ENCODE measurements at regions not wholly inside any gene's neighbourhood (a gene's known extent, or its start where the extent isn't known, plus 50 kb on each side); places are given as distances from the start of the nearest gene placed in this dataset.

DNA sequence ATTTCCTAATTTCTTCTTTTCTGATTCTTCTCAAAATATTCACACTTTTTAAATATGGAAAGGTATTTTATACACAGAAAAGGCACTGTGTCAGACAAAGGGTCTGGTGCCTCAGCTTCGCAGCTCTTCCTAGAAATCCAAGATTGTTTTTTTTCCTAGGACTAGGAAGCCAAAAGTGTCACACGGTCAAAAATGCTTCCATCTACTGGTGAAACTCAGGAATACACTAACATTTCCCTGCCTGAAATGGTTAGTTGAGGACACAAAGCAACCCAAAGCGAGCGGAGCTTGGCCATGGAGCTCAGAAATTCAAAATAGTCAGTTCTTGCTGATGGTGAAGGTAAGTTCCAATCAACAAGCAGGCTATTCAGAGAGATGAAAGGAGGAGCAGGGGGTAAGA lies 426.5 kb upstream of the RASGRP1 start:
- POLR2A ChIA-PET, result no interaction called here
- peak overlapping the region in 1 of 2 experiments; percentile 40; a peak in 2 of 6 replicates for H3K27ac ChIP-seq
- FAIRE-seq (no peak), DNase-seq (ENCODE audit: low read depth in 1 of 2, low spot score in 1 of 2) (peak in 1 of 2 experiments; percentile 22), ATAC-seq (no peak)
- H3K4me2 ChIP-seq, result no peak overlapping the region
- CTCF ChIA-PET, result interaction anchor here (0.6 to 1.8 kb wide), 6 partner anchors 28 to 439 kb away, joined by 3 to 10 read pairs (median 3); no protein-coding TSS in a partner anchor
- no peak overlapping the region for H3K4me3 ChIP-seq
- H3K4me1 ChIP-seq, result no peaks in the 10 kb centered on the region
- TF ChIP-seq, protein P1, sequence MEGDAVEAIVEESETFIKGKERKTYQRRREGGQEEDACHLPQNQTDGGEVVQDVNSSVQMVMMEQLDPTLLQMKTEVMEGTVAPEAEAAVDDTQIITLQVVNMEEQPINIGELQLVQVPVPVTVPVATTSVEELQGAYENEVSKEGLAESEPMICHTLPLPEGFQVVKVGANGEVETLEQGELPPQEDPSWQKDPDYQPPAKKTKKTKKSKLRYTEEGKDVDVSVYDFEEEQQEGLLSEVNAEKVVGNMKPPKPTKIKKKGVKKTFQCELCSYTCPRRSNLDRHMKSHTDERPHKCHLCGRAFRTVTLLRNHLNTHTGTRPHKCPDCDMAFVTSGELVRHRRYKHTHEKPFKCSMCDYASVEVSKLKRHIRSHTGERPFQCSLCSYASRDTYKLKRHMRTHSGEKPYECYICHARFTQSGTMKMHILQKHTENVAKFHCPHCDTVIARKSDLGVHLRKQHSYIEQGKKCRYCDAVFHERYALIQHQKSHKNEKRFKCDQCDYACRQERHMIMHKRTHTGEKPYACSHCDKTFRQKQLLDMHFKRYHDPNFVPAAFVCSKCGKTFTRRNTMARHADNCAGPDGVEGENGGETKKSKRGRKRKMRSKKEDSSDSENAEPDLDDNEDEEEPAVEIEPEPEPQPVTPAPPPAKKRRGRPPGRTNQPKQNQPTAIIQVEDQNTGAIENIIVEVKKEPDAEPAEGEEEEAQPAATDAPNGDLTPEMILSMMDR (IDR thresholded peaks at IDR 0.05), result peak; percentile 27; the same call in 2 of the 3 replicates
- TF ChIP-seq SMC3 (IDR thresholded peaks at IDR 0.05), result peak; percentile 51; the same call in 2 of the 3 replicates
- peak; percentile 42 to 51; a peak in 4 of 5 replicates for TF ChIP-seq RAD21 (conservative IDR thresholded peaks at IDR 0.05 in 1 of 2, IDR thresholded peaks at IDR 0.05 in 1 of 2)
- TF ChIP-seq NFE2L2 (conservative IDR thresholded peaks at IDR 0.05; ENCODE audit: low read length), result no peak
- TF ChIP-seq, protein P2, sequence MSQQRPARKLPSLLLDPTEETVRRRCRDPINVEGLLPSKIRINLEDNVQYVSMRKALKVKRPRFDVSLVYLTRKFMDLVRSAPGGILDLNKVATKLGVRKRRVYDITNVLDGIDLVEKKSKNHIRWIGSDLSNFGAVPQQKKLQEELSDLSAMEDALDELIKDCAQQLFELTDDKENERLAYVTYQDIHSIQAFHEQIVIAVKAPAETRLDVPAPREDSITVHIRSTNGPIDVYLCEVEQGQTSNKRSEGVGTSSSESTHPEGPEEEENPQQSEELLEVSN (IDR thresholded peaks at IDR 0.05; ENCODE audit: borderline replicate concordance, low read depth), result no peak
- no peak for TF ChIP-seq FOXS1 (CRISPR knock-in tag; IDR thresholded peaks at IDR 0.05)
- no peak for TF ChIP-seq JUNB (IDR thresholded peaks at IDR 0.05)
- TF ChIP-seq NR3C1 (IDR thresholded peaks at IDR 0.05), result no peak
- WGBS (ENCODE audit: missing lambda C conversion rate), result 75% methylated on average over 4 of the region's 4 CpGs
- no peaks in the 10 kb centered on the region for H3K9me3 ChIP-seq

DNA sequence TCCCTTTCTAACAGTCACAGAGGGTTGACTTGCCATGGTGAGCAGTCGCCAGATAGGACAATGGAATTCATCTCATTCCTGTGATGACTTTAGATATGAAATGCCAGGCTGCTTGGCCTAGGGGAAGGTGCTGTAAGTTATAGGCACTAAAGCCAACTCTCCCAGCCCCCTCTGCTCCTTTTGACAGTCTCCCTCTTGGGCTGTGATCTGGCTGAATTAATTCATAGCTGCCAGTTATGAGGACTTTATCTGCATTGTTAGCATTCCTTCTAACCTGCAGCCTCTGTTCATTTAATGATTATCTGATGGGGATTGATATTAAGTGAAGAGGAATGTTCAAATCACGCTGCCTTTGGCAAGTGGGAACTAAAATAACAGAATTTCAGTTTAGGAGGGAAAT lies 427.1 kb upstream of the RASGRP1 start:
- no peak for DNase-seq (ENCODE audit: low read depth in 1 of 2, low spot score in 1 of 2)
- no peak for FAIRE-seq
- Histone ChIP-seq H3K4me2 (no peak overlapping the region), H3K9me3 (no peaks in the 10 kb centered on the region), H3K4me3 (no peak overlapping the region), H3K27ac (peak overlapping the region in 1 of 2 experiments; percentile 40; a peak in 2 of 6 replicates), H3K4me1 (no peaks in the 10 kb centered on the region)
- 83% methylated on average over 2 of the region's 2 CpGs for WGBS (ENCODE audit: missing lambda C conversion rate)
- ATAC-seq, result no peak
- CTCF ChIA-PET, result interaction anchor here (0.6 to 1.4 kb wide), 4 partner anchors 27 to 438 kb away, joined by 3 read pairs; no protein-coding TSS in a partner anchor
- TF ChIP-seq RARB (CRISPR knock-in tag; IDR thresholded peaks at IDR 0.05), result no peak
- TF ChIP-seq, protein P3, sequence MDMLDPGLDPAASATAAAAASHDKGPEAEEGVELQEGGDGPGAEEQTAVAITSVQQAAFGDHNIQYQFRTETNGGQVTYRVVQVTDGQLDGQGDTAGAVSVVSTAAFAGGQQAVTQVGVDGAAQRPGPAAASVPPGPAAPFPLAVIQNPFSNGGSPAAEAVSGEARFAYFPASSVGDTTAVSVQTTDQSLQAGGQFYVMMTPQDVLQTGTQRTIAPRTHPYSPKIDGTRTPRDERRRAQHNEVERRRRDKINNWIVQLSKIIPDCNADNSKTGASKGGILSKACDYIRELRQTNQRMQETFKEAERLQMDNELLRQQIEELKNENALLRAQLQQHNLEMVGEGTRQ (IDR thresholded peaks at IDR 0.05), result no peak
- no peak for TF ChIP-seq ZC3H11A (IDR thresholded peaks at IDR 0.05)
- no peak for TF ChIP-seq PHF8 (IDR thresholded peaks at IDR 0.05; ENCODE audit: borderline replicate concordance, low read depth)
- no peak for TF ChIP-seq ZNF302 (CRISPR knock-in tag; IDR thresholded peaks at IDR 0.05)
- TF ChIP-seq GATA3 (IDR thresholded peaks at IDR 0.05; ENCODE audit: borderline replicate concordance), result no peak
- TF ChIP-seq HDAC2 (IDR thresholded peaks at IDR 0.05), result no peak
- TF ChIP-seq SREBF2 (IDR thresholded peaks at IDR 0.05), result no peak
- TF ChIP-seq HOXB5 (CRISPR knock-in tag; IDR thresholded peaks at IDR 0.05), result no peak
- no peak for TF ChIP-seq HOXB13 (CRISPR knock-in tag; IDR thresholded peaks at IDR 0.05; ENCODE audit: low read depth)
- TF ChIP-seq NPAS2 (CRISPR knock-in tag; IDR thresholded peaks at IDR 0.05; ENCODE audit: borderline replicate concordance), result no peak
- TF ChIP-seq TFCP2L1 (CRISPR knock-in tag; IDR thresholded peaks at IDR 0.05), result no peak
- no peak for TF ChIP-seq CBX2 (IDR thresholded peaks at IDR 0.05; ENCODE audit: borderline replicate concordance, low read depth)
- TF ChIP-seq, protein P4, sequence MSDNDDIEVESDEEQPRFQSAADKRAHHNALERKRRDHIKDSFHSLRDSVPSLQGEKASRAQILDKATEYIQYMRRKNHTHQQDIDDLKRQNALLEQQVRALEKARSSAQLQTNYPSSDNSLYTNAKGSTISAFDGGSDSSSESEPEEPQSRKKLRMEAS (IDR thresholded peaks at IDR 0.05), result no peak
- POLR2A ChIA-PET, result no interaction called here

DNA sequence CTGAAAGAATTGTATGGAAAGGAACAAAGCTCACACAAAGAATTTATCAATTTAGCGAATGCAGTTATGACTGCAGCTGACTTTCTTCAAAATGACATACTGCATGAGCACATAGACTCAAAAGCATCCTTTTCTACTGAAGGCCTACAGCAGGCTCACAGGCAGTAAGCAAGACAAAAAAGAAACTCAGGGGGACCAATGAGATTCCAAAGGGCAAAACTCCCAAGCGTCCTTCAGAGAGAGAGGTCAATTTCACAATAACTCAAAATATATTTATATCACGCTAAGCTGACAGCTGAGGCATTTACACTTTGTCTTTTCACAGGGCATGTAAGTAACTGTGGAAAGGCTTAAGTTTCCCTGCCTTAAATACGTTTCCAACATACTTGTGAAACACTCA lies 427.9 kb upstream of the RASGRP1 start:
- Histone ChIP-seq H3K4me1 (no peaks in the 10 kb centered on the region), H3K9me3 (no peaks in the 10 kb centered on the region), H3K4me3 (no peak overlapping the region), H3K27ac (no peak overlapping the region), H3K4me2 (no peak overlapping the region)
- WGBS (ENCODE audit: missing lambda C conversion rate), result 60% methylated on average over 4 of the region's 4 CpGs
- ChIA-PET POLR2A (no interaction called here), CTCF (no interaction called here)
- FAIRE-seq (no peak), DNase-seq (ENCODE audit: low read depth in 1 of 2, low spot score in 1 of 2) (no peak), ATAC-seq (no peak)
- TF ChIP-seq ZSCAN20 (CRISPR knock-in tag; IDR thresholded peaks at IDR 0.05), result no peak
- TF ChIP-seq, protein P3 (IDR thresholded peaks at IDR 0.05), result no peak
- TF ChIP-seq ZC3H11A (IDR thresholded peaks at IDR 0.05), result no peak
- no peak for TF ChIP-seq CEBPB (IDR thresholded peaks at IDR 0.05)
- TF ChIP-seq HDAC2 (IDR thresholded peaks at IDR 0.05), result no peak

Measured in A549 (cell line).